Heart right ventricle (tissue), 16 donors: ENCODE measurements at regions not wholly inside any gene's neighbourhood (a gene's known extent, or its start where the extent isn't known, plus 50 kb on each side); places are given as distances from the start of the nearest gene placed in this dataset.

Experiments
- ATAC-seq, 8 donors: fragments of 200-7000 bp; cut with Tn5 transposase; one replicate each; pipeline ENCODE4 v1.9.1; 2020; ENCODE audit warnings: mild to moderate bottlenecking in 8 of 8, moderate library complexity in 8 of 8, moderate number of reproducible peaks in 1 of 8
- DNase-seq, 2 donors: peaks; one replicate each; pipeline ENCODE4 v3.0.0-alpha.2; 2020
- H3K27ac ChIP-seq, 10 donors: fragments of 200-600 bp; sonication (generic) in 2 of 10; one replicate each; pipeline versions ENCODE4 v1.5.0 to v1.8.0; 2020 to 2022; ENCODE audit warnings: mild to moderate bottlenecking in 3 of 10
- H3K27me3 ChIP-seq, 7 donors: fragments of 200-600 bp; one replicate each; pipeline ENCODE4 v1.8.0; 2021 to 2022; ENCODE audit warnings: mild to moderate bottlenecking in 2 of 7
- H3K36me3 ChIP-seq, 9 donors: fragments of 200-600 bp; sonication (generic) in 1 of 9; one replicate each; pipeline versions ENCODE4 v1.5.0 to v1.8.0; 2020 to 2022; ENCODE audit warnings: mild to moderate bottlenecking in 2 of 9
- H3K4me1 ChIP-seq, 9 donors: fragments of 200-600 bp; sonication (generic) in 1 of 9; one replicate each; pipeline versions ENCODE4 v1.5.0 to v1.8.0; 2020 to 2022; ENCODE audit warnings: mild to moderate bottlenecking in 4 of 9
- H3K4me3 ChIP-seq, 10 donors: fragments of 200-600 bp; sonication (generic) in 2 of 10; one replicate each; pipeline versions ENCODE4 v1.5.0 to v1.8.0; 2020 to 2022; ENCODE audit warnings: mild to moderate bottlenecking in 7 of 10, moderate library complexity in 2 of 10
- H3K9me3 ChIP-seq, 11 donors: fragments of 200-600 bp in 10 of 11; sonication (generic) in 2 of 11; one replicate each; pipeline versions ENCODE4 v1.5.0 to v1.8.0; 2013 to 2022; ENCODE audit warnings: mild to moderate bottlenecking in 2 of 11, control low read depth in 1 of 11, moderate library complexity in 1 of 11
- WGBS, 2 donors: extraction: QIAGEN DNeasy Blood & Tissue Kit; methylation state at CpG; one replicate each; pipeline ENCODE4 v1.1.7; 2013; ENCODE audit warnings: inconsistent platforms in 1 of 2; 5-methylcytosine and 5-hydroxymethylcytosine counted together
- intact Hi-C, 10 donors: fragments of 100-400 bp; cut with DNase I; formaldehyde crosslinking; loops; one replicate each; pipeline versions ENCODE4 v1.11.1 to v1.14.2; 2022
- TF ChIP-seq, protein P1 (sequence below), 9 donors: fragments of 200-600 bp; sonication (generic) in 2 of 9; IDR thresholded peaks; one replicate each; pipeline versions ENCODE4 v1.5.0 to v1.8.0; 2021 to 2022; ENCODE audit warnings: antibody characterized with exemption in 9 of 9, mild to moderate bottlenecking in 5 of 9, moderate library complexity in 1 of 9
- donor health status: Arrhythmogenic right ventricular cardiomyopathy.
- donor health status: ischemic (EF 13 %, LVEDD 7.1; RV severe dilation, severe dysfunction).
- donor health status: healthy with polysubstance abuse.
- donor health status: DM: no; HTN: yes; CAD: no.
- donor health status: DM: no; HTN: no; CAD: no.
- donor health status: ischemic (EF 25% LVEDD 6.9; RV normal size, moderate dysfunction).
- donor health status: ischemic (EF 25% LVEDD 5.7; RV mildly dilated, moderate dysfunction).
- donor health status: healthy.
- donor health status: DM: yes; HTN: yes; CAD: no.
- donor health status: Ischemic cardiomyopathy.
- donor health status: ischemic (EF 35%, LVEDD 5.7; RV mildly dilated, moderate dysfunction).
- donor health status: nonischemic (EF 11% LVEDD 7.7; RV severe dilation, severe dysfunction).
- donor health status: DM: yes; HTN: yes; CAD: no.
- donor health status: PGD.
- donor health status: ischemic (EF 29% LVEDD 5.4; RV normal size, mild dysfunction).
- donor health status: nonischemic (EF 23%, LVEDD 6.1; RV moderate dilation, normal function).

DNA sequence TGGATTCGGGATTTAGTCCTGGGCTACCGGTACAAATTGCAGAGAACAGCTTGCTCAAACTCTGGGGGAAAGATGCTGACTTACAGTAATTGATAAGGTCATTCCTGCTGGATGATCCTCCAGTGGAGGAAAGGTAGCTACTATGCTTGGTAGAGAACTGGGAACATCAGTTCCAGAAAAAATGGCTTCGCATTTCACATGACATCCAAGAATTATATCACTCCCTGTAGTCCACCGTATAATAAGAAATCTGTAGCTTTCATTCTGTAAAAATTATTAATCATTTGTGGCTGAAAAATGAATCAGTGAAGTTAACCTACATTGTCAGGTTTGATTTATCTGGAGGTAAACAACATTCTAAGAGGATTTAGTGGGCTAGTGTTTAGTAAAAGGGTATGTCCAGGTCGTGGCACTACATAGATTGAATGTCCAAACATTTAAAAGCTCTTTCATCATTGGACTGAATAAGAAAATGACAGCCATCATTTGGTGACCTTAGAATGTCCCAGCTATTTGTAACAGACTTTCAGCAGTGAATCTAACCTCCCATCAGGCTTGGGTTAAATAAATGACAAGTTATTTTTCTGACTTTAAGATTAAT lies 203.2 kb upstream of the TMCO5A start:
- no peaks in the 10 kb centered on the region for H3K36me3 ChIP-seq
- H3K4me1 ChIP-seq: no peaks in the 10 kb centered on the region
- H3K4me3 ChIP-seq: no peak overlapping the region
- intact Hi-C loops: loop anchor here in 1 of 10 donors (2.0 kb wide), 1 partner anchor 16 kb away; no protein-coding TSS in a partner anchor
- WGBS, 2 donors: 82 to 83% methylated on average over 5 of the region's 5 CpGs
- DNase-seq (no peak), ATAC-seq (no peak)
- no peaks in the 10 kb centered on the region for H3K9me3 ChIP-seq
- H3K27ac ChIP-seq: no peak overlapping the region
- H3K27me3 ChIP-seq: peaks cover 0 to 21% (median 4%) of the 10 kb centered on the region in 7 donors
- TF ChIP-seq, protein P1, sequence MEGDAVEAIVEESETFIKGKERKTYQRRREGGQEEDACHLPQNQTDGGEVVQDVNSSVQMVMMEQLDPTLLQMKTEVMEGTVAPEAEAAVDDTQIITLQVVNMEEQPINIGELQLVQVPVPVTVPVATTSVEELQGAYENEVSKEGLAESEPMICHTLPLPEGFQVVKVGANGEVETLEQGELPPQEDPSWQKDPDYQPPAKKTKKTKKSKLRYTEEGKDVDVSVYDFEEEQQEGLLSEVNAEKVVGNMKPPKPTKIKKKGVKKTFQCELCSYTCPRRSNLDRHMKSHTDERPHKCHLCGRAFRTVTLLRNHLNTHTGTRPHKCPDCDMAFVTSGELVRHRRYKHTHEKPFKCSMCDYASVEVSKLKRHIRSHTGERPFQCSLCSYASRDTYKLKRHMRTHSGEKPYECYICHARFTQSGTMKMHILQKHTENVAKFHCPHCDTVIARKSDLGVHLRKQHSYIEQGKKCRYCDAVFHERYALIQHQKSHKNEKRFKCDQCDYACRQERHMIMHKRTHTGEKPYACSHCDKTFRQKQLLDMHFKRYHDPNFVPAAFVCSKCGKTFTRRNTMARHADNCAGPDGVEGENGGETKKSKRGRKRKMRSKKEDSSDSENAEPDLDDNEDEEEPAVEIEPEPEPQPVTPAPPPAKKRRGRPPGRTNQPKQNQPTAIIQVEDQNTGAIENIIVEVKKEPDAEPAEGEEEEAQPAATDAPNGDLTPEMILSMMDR (IDR thresholded peaks at IDR 0.05): no peak

DNA sequence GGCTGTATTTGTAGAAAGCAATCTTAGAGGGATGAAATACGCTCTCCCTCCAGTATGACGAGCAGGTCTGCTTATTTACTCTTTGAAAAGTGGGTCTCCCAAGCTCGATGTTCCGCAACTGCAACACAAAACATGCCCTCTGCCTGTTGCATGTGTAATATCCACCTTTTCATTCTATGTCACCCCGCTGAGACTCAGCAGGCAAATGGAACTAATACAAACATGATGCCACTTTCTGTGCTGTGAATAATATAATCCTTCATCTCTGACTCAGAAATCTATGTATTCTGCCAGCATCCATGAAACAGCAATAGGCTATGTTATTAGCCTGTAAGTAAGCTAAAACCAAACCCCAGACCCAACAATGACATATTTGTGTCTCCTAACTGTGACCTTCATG lies 200.8 kb upstream of the TMCO5A start:
- Histone ChIP-seq H3K9me3 (no peaks in the 10 kb centered on the region), H3K36me3 (no peaks in the 10 kb centered on the region), H3K27ac (no peak overlapping the region), H3K4me1 (no peaks in the 10 kb centered on the region), H3K27me3 (peaks cover 0 to 21% (median 0%) of the 10 kb centered on the region in 7 donors), H3K4me3 (no peak overlapping the region)
- DNase-seq: no peak
- WGBS, 2 donors: 86 to 93% methylated on average over 5 of the region's 5 CpGs
- intact Hi-C loops: no loop called here
- no peak for ATAC-seq
- TF ChIP-seq, protein P1 (IDR thresholded peaks at IDR 0.05): no peak

DNA sequence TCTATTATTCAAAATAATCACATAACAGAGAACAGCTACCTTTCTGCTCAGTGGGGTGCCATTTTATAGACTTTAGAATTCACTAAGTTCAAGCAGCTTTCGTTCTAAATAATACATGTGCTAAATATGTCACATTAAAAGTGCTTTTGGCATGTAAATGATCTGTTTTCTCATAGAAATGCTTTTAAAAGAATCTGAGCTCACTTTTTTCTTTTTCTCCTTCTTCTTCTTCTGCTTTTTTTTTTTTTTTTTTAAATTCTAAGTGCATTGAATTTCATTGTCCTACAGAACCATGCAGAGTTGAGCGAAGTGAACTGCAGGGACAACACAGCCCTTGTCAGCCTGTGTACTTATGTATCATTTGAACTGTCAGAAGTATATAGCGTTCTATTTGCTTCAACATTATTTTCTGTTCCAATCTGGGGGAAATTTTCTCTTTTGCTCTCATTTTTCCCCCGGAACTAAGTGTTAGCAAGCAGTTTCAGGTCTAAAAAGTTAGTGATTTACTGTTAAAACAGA lies 193.8 kb upstream of the TMCO5A start:
- WGBS, 2 donors: 72 to 73% methylated on average over 4 of the region's 4 CpGs
- intact Hi-C loops: no loop called here
- DNase-seq (no peak), ATAC-seq (no peak)
- no peak overlapping the region for H3K4me3 ChIP-seq
- TF ChIP-seq, protein P1 (IDR thresholded peaks at IDR 0.05): no peak
- no peaks in the 10 kb centered on the region for H3K36me3 ChIP-seq
- no peak overlapping the region for H3K27ac ChIP-seq
- peaks cover 0 to 4% (median 0%) of the 10 kb centered on the region in 11 donors for H3K9me3 ChIP-seq
- peaks cover 0 to 11% (median 4%) of the 10 kb centered on the region in 7 donors for H3K27me3 ChIP-seq
- no peaks in the 10 kb centered on the region for H3K4me1 ChIP-seq

DNA sequence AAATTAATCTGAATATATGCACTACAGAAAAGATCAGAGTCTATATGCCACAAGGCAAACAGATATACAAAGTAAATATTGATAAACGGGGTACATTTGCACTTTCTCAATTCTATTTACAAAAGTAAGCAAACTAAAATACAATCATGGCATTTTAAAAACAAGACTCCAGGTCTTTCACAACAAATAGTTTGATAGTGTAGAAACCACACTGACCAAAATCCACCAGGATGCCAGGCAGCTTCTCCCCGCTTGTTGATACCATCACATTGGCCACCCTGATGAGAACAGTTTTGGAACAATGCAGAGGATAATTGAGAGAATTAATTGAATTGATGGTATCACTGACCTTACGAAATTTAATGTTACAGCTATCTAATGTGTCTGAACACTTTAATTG lies 190.6 kb upstream of the TMCO5A start:
- no peaks in the 10 kb centered on the region for H3K4me1 ChIP-seq
- ATAC-seq: no peak
- no peak for DNase-seq
- 86% methylated on average over 3 of the region's 3 CpGs for WGBS, 2 donors
- TF ChIP-seq, protein P1 (IDR thresholded peaks at IDR 0.05): no peak
- H3K36me3 ChIP-seq: no peaks in the 10 kb centered on the region
- H3K27ac ChIP-seq: no peak overlapping the region
- peaks cover 0 to 11% (median 0%) of the 10 kb centered on the region in 7 donors for H3K27me3 ChIP-seq
- intact Hi-C loops: no loop called here
- H3K4me3 ChIP-seq: no peak overlapping the region
- peaks cover 0 to 15% (median 0%) of the 10 kb centered on the region in 11 donors for H3K9me3 ChIP-seq
